Transverse colon (tissue), 4 donors: ENCODE measurements at regions not wholly inside any gene's neighbourhood (a gene's known extent, or its start where the extent isn't known, plus 50 kb on each side); places are given as distances from the start of the nearest gene placed in this dataset.
"Not testable (repeated sequence)": the region's sequence is repeated elsewhere in the genome, so short reads cannot be mapped to it uniquely, and the experiment has no call there.

ENCODE experiments used
- DNase-seq: peaks from one replicate; pipeline ENCODE4 v3.0.0-alpha.2; 2019
- H3K27ac ChIP-seq, 4 donors: fragments of 200-600 bp; sonication (generic); 2 replicates each; pipeline ENCODE4 v1.5.1; 2016 to 2018; ENCODE audit warnings: inconsistent platforms in 4 of 4
- H3K27me3 ChIP-seq: fragments of 200-600 bp; sonication (generic); 2 replicates; pipeline ENCODE4 v1.5.1; 2017; ENCODE audit warnings: inconsistent platforms
- H3K36me3 ChIP-seq, 4 donors: fragments of 200-600 bp; sonication (generic); 2 replicates each; pipeline ENCODE4 v1.5.1; 2017 to 2019; ENCODE audit warnings: inconsistent platforms in 4 of 4
- H3K4me1 ChIP-seq, 4 donors: fragments of 200-600 bp; sonication (generic); 2 replicates each; pipeline ENCODE4 v1.5.1; 2017 to 2020; ENCODE audit warnings: inconsistent platforms in 4 of 4
- H3K4me3 ChIP-seq, 4 donors: fragments of 200-600 bp; sonication (generic); 1 replicate in 1 of 4; 2 replicates in 3 of 4; pipeline versions ENCODE4 v1.5.1 to v1.6.1; 2017 to 2019; ENCODE audit warnings: inconsistent platforms in 4 of 4
- H3K9me3 ChIP-seq, 2 donors: fragments of 200-600 bp; sonication (generic); 2 replicates each; pipeline ENCODE4 v1.5.1; 2017 to 2019; ENCODE audit warnings: inconsistent platforms in 2 of 2
- EP300 ChIP-seq: sonication (generic); formaldehyde crosslinking; IDR thresholded peaks from one replicate; pipeline ENCODE4 v1.6.1; 2017; ENCODE audit warnings: antibody characterized with exemption, low read depth
- POLR2A ChIP-seq: fragments of 450-650 bp; IDR thresholded peaks from one replicate; pipeline ENCODE4 v1.6.1; 2016; ENCODE audit warnings: antibody characterized with exemption, mild to moderate bottlenecking, moderate library complexity
- POLR2AphosphoS5 ChIP-seq, 3 donors: sonication (generic); formaldehyde crosslinking; IDR thresholded peaks; one replicate each; pipeline ENCODE4 v1.6.1; 2016; ENCODE audit warnings: antibody characterized with exemption in 3 of 3
- WGBS, 2 donors: methylation state at CpG; one replicate each; pipeline ENCODE4 v1.1.5; 2018; ENCODE audit warnings: low coverage in 1 of 2; 5-methylcytosine and 5-hydroxymethylcytosine counted together
- in situ Hi-C, 4 donors: fragments of 200-750 bp; cut with MboI; loops; one replicate each; pipeline versions ENCODE4 v1.15.0 to v1.15.1; 2017; ENCODE audit warnings: low sequenced_read_pairs in 3 of 4, low pct_ligation_motif_present in 1 of 4, low pct_unique_long_range_greater_than_20kb in 1 of 4
- intact Hi-C: fragments of 100-400 bp; cut with DNase I; formaldehyde crosslinking; loops from one replicate; pipeline ENCODE4 v1.15.1; 2023; ENCODE audit warnings: low total_unique reads
- TF ChIP-seq, protein P1 (sequence below), 5 experiments: fragments of 200-600 bp in 3 of 5; fragments of 450-650 bp in 2 of 5; sonication (generic) in 3 of 5; IDR thresholded peaks; 1 replicate in 2 of 5; 2 replicates in 3 of 5; pipeline ENCODE4 v1.5.1; 2016 to 2017; ENCODE audit warnings: antibody characterized with exemption in 5 of 5, inconsistent platforms in 3 of 5, mild to moderate bottlenecking in 2 of 5, moderate library complexity in 1 of 5

DNA sequence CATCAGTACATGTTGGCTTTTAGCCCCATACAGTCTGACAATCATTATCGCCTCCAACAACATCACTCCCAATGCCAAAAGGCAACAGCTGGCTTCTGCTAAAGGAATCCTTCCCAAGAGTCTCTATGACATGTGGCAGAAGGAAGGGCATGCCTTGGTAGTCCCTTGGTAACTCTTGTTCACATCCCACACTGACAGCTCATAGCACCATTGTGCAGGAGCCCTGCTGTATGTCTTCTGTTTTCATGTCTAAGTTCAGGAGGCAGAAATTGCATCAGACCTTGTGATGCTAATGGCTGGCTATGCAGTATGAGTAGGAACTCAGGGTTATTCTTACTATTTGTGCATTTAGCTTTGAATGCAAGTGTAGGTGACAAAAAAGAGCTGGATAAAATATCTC lies 392.1 kb downstream of the PTH2R start:
- Histone ChIP-seq H3K27me3 (no peaks in the 10 kb centered on the region), H3K27ac (no peak overlapping the region), H3K4me3 (no peak overlapping the region), H3K9me3 (no peaks in the 10 kb centered on the region), H3K4me1 (no peaks in the 10 kb centered on the region), H3K36me3 (no peaks in the 10 kb centered on the region)
- no peak for TF ChIP-seq EP300
- TF ChIP-seq, protein P1, sequence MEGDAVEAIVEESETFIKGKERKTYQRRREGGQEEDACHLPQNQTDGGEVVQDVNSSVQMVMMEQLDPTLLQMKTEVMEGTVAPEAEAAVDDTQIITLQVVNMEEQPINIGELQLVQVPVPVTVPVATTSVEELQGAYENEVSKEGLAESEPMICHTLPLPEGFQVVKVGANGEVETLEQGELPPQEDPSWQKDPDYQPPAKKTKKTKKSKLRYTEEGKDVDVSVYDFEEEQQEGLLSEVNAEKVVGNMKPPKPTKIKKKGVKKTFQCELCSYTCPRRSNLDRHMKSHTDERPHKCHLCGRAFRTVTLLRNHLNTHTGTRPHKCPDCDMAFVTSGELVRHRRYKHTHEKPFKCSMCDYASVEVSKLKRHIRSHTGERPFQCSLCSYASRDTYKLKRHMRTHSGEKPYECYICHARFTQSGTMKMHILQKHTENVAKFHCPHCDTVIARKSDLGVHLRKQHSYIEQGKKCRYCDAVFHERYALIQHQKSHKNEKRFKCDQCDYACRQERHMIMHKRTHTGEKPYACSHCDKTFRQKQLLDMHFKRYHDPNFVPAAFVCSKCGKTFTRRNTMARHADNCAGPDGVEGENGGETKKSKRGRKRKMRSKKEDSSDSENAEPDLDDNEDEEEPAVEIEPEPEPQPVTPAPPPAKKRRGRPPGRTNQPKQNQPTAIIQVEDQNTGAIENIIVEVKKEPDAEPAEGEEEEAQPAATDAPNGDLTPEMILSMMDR (IDR thresholded peaks at IDR 0.05): no peak
- TF ChIP-seq POLR2A: no peak
- no peak for TF ChIP-seq POLR2AphosphoS5 (IDR thresholded peaks at IDR 0.05)
- no peak for DNase-seq
- WGBS, 2 donors: 85% methylated on average over 1 of the region's 1 CpG; no CpG with 5 or more reads in 1 of the 2 donors
- intact Hi-C loops (no loop called here), in situ Hi-C loops (loop anchor here in 1 of 4 donors (25.0 kb wide), 1 partner anchor 336 kb away; no protein-coding TSS in a partner anchor)

DNA sequence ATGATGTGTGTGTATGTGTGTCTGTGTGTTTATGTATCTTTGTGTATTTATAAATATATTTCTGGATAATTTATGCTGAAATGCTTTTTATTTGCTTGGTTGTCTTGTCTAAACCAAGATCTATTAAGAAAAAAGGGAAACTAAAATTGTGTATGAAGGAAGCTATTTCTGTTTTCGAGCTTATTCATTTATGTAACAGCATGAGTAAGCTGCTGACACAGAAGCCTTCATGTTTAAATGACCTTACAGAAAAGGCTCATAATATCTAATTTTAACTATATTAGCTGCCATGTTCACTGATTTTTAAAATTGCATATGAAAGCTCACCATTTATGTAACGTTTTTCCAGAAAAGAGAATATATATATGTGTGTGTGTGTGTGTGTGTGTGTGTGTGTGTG lies 392.8 kb downstream of the PTH2R start:
- no peaks in the 10 kb centered on the region for H3K27me3 ChIP-seq
- no peaks in the 10 kb centered on the region for H3K9me3 ChIP-seq
- intact Hi-C loops (no loop called here), in situ Hi-C loops (loop anchor here in 1 of 4 donors (25.0 kb wide), 1 partner anchor 337 kb away; no protein-coding TSS in a partner anchor)
- no peak overlapping the region for H3K4me3 ChIP-seq
- H3K27ac ChIP-seq: no peak overlapping the region
- DNase-seq: no peak
- no peaks in the 10 kb centered on the region for H3K36me3 ChIP-seq
- H3K4me1 ChIP-seq: no peaks in the 10 kb centered on the region
- no peak for TF ChIP-seq EP300
- TF ChIP-seq POLR2AphosphoS5 (IDR thresholded peaks at IDR 0.05): no peak
- TF ChIP-seq POLR2A: no peak
- TF ChIP-seq, protein P1 (IDR thresholded peaks at IDR 0.05): no peak
- 59 to 75% methylated on average over 2 of the region's 2 CpGs for WGBS, 2 donors

DNA sequence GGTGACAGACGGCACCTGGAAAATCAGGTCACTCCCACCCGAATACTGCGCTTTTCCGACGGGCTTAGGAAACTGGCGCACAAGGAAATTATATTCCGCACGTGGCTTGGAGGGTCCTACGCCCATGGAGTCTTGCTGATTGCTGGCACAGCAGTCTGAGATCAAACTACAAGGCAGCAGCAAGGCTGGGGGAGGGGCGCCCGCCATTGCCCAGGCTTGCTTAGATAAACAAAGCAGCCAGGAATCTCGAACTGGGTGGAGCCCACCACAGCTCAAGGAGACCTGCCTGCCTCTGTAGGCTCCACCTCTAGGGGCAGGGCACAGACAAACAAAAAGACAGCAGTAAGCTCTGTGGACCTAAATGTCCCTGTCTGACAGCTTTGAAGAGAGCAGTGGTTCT lies 394.3 kb downstream of the PTH2R start:
- H3K4me3 ChIP-seq, DNase-seq, H3K27me3 ChIP-seq, H3K36me3 ChIP-seq, in situ Hi-C loops, H3K9me3 ChIP-seq, H3K27ac ChIP-seq, H3K4me1 ChIP-seq: not testable (repeated sequence)
- intact Hi-C loops: loop anchor here (2.0 kb wide), 1 partner anchor 60 kb away; no protein-coding TSS in a partner anchor
- WGBS, 2 donors: 77 to 89% methylated on average over 9 to 12 of the region's 12 CpGs

DNA sequence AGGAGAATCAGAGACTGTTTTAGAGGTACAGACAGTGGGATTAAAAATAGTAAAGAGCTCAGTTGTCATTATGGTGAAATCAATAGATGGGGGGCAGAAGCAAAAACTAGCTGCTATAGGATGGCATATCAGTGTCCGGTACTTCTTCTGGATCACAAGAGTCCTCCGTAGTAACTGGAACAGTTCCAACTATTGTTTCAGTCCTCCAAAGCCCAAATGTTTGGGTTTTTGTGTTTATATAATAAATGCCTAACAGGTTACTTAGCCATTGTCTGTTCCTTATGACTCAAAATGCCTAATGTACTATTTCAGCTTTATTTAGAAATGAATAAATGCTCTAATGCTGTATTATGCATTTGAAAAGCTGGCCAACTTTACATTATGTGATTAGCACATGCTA lies 401.2 kb downstream of the PTH2R start:
- Histone ChIP-seq H3K9me3 (no peaks in the 10 kb centered on the region), H3K27ac (no peak overlapping the region), H3K27me3 (no peaks in the 10 kb centered on the region), H3K4me1 (no peaks in the 10 kb centered on the region), H3K4me3 (no peak overlapping the region), H3K36me3 (no peaks in the 10 kb centered on the region)
- in situ Hi-C loops: no loop called here
- no peak for TF ChIP-seq POLR2AphosphoS5 (IDR thresholded peaks at IDR 0.05)
- TF ChIP-seq, protein P1 (IDR thresholded peaks at IDR 0.05): no peak
- no peak for TF ChIP-seq POLR2A
- no peak for TF ChIP-seq EP300
- intact Hi-C loops: no loop called here
- DNase-seq: no peak
- WGBS, 2 donors: 40 to 74% methylated on average over 1 to 2 of the region's 2 CpGs

DNA sequence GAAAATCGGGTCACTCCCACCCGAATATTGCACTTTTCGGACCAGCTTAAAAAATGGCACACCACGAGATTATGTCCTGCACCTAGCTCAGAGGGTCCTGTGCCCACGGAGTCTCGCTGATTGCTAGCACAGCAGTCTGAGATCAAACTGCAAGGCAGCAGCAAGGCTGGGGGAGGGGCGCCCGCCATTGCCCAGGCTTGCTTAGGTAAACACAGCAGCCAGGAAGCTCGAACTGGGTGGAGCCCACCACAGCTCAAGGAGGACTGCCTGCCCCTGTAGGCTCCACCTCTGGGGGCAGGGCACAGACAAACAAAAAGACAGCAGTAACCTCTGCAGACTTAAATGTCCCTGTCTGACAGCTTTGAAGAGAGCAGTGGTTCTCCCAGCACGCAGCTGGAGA lies 405.3 kb downstream of the PTH2R start:
- in situ Hi-C loops, H3K9me3 ChIP-seq, intact Hi-C loops, H3K4me3 ChIP-seq, H3K36me3 ChIP-seq, H3K27me3 ChIP-seq, DNase-seq, H3K27ac ChIP-seq, H3K4me1 ChIP-seq: not testable (repeated sequence)
- WGBS, 2 donors: 72% methylated on average over 7 of the region's 10 CpGs; no CpG with 5 or more reads in 1 of the 2 donors
